NCI-H510A treated with DMSO at 0.1 percent for 48 hours (cell line): ENCODE measurements at regions not wholly inside any gene's neighbourhood (a gene's known extent, or its start where the extent isn't known, plus 50 kb on each side); places are given as distances from the start of the nearest gene placed in this dataset.
A peak's percentile ranks its signal among the peaks of the same experiment; 100 is the strongest.
"Not testable (repeated sequence)": the region's sequence is repeated elsewhere in the genome, so short reads cannot be mapped to it uniquely, and the experiment has no call there.

Experiments
- DNase-seq: peaks from one replicate; lab custom pipeline; 2025; lab: John Stamatoyannopoulos, UW

DNA sequence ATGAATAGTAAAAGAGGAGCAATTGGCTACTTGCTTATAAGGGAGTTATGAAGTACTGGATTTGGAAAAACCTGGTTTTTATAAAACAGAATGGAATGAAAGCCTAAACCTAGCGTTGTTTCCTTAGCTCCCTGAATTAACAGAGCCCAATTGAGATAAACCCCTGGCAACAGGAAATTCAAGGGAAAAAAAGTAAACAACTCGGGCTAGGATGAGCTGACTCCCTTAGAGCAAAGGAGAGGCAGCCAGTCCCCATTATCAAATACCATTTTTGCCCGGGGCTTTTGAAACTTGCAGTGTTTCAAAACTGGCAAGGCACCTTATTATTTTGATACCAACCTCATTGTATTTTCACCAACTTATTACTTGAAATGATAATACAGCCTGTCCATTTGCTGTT, 587.5 kb downstream of the CD109 start:
- no peak for DNase-seq

DNA sequence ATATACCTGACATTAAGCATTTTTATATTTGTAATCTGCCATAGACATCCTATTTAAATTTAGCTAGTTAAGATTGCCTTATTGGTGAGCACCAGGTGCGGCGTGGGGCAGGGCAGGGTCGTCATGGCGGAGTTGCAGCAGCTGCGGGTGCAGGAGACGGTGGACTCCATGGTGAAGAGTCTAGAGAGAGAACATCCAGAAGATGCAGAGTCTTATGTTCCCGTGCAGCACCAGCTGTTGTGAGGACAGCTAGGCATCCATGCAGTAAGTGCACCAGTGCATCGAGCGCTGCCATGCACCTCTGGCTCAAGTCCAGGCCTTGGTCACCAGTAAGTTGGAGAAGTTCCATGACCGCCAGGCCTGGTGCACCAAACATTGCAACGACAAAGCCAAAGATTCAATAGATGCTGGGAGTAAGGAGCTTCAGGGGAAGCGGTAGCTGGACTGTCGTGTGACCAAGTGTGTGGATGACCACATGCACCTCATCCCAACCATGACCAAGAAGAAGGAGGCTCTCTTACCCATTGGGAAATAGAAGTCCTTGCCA, 586.2 kb downstream of the CD109 start:
- no peak for DNase-seq

DNA sequence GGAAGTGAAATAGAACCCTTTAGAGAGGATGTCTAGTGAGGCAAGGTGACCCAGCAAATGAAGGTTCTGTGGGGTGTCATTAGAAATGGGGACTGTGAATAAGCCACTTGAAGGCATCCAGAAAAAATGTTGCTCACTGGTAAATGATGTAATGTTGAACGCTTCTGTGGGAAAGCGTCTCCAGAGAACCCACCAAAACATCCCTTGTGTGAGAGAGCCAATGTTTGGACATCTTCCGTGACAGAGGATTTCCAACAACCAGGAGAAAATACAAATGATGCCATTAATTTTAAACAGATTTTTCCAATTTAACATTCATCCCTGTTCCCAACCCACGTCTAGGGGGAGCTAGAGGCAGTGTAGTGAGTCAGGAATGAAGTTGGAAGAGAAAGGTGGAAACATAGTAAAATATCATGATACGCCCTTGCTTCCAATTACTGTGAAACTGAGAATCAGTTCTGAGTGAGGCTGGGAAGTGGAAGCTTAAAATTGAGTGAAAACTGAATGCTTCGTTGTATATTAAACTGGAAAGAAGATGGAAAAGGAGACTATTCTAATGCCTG, 584.2 kb downstream of the CD109 start:
- DNase-seq = no peak

DNA sequence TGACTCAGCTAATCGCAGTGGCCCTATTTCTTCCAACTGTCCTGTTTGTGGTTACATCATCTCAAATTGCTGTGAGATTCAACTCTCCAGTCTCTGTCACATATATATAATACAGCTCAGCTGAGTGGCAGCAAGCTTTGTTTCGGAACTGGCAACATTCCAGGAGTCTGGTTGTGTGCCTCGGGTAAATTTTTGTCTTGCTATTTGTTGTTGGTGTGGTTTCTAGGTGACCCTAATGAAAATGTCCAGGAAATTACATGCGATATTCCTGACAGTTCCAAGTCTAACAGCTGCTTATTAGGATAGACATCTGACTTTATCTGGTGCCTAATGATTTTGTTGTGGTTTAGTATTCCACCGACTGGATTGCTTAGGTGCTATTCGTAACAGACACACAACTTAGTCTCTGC, 581.8 kb downstream of the CD109 start:
- no peak for DNase-seq

DNA sequence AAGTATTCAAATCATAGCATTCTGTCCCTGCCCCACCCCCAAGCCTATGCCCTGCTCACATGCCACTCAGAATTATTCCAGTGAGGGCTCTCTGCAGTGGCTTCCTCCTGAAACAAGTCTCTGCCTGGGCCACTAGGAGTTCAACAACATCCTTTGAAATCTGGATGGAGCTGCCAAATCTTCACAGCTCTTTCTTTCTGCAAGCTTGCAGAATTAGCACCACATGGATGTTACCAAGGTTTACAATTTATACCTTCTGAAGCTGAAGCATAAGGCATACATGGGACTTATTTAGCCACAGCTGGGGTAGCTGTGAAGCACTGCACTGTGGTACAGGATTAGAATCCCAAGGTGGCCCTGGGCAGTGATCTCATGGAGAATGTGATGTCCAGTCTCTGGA, 577.5 kb downstream of the CD109 start:
- no peak for DNase-seq

DNA sequence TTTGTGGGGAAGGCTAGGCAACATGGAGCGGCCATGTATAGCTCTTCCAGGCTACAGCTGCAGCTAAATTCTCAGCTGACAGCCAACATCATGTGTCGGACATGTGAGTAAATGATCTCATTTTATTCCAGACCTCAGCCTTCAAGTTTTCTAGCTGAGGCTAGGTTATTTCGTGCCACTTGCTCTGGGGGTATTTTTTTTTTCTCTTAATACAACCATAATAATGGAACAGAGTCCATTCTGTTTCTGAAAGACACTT, 573.5 kb downstream of the CD109 start:
- no peak for DNase-seq

DNA sequence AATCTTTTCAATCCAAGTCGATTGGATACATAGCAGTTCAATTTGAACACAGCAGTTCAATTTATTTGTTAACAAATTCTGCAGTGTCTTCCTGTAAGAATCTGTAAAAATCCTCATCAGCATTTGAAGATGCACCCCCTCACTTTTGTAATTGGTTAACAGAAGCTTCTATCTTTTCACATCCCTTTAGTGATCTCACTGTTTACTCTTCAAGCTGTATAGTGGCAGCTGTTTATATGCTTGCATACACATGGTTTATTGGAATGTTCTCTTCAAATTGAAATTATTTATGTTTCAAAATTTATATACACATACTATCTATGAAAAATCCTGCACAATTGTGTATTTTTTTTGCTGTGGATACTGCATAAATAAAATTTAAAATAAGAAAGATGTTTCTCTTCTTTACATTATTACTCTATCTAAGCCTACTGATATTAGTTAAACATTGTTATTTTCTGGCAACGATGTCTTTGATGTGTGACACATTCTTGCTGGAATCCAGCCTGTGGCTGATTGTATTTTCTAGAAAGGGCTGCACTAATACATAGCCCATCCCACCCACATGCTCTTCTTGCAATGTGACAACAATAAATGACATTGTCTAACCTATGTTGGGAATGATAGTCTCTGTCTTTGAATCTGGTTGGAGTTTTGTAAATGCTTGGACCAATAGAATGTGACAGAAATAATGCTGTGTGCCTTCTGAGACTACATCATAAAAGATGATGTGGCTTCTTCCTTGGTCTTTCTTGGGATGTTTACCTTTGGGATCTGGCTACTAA, 573.0 kb downstream of the CD109 start:
- DNase-seq = no peak

DNA sequence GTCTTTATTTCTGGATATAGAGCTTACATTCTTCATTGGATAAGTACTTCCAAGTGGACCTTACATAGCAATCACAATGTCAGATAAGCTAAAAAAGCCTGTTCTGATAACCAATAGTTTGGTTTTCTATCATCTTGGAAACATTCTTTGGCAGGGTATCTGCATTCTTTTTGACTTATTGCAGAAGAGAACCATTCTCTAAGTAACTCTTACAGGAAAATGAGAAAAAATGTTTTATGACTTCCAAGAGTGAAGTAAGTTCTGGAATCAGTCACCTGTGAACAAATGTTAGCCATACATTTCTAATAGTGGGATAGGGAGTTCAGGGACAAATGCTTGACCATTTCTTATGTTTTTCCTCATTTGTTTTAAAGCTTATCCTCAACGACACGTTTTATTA, 564.0 kb downstream of the CD109 start:
- DNase-seq = no peak

DNA sequence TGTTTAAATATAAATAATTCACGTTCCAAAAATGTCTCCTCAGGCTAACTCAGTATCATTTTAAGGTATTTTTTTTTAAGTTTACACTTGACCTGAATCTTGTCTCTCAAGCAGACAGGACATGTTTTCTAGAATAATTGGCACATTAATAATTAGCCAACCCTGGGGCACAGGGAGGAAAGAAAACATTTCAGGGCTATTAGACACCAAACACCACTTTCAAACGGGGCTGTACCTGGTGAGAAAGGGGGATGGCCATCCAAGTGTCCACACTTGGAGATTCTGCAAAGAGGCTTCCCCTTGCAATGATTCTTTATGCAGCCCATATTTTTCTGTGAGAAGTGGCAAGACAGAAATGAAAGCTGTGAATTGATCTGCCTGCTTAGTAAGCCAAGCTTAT, 560.8 kb downstream of the CD109 start:
- DNase-seq = no peak

DNA sequence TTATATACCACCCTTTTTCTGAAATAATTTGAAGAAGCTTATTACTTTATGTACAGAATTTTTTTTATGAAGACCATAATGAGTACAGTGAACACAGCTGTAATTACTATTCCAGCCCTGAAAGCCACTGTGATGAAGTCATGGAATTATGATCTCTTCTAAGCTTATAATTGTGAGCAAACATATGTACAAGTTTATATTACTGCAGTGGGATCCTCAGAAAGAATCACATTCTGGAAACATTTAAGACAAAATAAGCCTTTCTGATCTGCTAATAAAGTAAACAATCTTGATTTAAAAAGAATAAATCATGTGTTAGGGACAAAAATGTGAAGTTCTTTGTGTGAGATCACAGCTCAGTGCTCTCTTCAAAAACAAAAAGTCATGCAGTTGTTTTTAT, 560.4 kb downstream of the CD109 start:
- DNase-seq = no peak

DNA sequence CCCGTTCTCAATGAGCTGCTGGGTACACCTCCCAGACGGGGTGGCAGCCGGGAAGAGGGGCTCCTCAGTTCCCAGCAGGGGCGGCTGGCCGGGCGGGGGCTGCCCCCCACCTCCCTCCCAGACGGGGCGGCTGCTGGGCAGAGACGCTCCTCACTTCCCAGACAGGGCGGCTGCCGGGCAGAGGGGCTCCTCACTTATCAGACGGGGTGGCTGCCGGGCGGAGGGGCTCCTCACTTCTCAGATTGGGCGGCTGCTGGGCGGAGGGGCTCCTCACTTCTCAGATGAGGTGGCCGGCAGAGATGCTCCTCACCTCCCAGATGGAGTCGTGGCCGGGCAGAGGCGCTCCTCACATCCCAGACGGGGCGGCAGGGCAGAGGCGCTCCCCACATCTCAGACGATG, 559.0 kb downstream of the CD109 start:
- not testable (repeated sequence) for DNase-seq

DNA sequence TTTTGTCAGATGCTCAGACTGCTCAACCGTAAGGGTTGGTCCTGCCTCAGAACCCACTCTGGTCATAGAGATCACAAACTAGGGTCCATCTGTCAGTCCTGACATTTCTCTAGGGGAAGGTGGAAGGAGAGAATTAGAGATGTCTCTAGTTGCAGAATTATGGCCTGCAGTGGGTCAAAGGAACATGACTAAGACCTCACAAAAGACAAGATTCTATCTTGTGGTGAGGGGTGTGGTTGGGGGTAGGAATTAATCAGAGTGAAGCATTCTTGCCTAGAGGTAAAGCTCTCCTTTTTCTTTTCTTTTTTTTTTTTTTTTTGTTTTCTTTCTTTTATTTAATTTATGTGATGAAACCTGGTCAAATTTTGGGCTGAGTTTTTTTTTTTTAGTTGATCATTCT, 558.1 kb downstream of the CD109 start:
- DNase-seq = not testable (repeated sequence)

DNA sequence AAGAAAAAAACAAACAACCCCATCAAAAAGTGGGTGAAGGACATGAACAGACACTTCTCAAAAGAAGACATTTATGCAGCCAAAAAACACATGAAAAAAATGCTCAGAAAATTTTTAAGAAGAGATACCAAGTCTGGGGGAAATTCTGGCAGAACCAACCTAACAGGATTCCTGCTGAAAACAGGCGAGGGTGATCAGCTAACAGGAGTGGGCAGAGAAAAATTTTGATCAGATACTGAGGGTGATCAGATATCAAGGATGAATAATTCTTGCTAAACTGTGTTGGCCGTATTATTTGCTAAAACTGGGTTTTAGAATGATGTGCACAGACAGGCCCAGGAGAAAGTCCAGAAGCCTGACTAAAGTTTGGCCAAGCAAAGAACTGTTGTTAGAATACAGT, 557.3 kb downstream of the CD109 start:
- DNase-seq = no peak

DNA sequence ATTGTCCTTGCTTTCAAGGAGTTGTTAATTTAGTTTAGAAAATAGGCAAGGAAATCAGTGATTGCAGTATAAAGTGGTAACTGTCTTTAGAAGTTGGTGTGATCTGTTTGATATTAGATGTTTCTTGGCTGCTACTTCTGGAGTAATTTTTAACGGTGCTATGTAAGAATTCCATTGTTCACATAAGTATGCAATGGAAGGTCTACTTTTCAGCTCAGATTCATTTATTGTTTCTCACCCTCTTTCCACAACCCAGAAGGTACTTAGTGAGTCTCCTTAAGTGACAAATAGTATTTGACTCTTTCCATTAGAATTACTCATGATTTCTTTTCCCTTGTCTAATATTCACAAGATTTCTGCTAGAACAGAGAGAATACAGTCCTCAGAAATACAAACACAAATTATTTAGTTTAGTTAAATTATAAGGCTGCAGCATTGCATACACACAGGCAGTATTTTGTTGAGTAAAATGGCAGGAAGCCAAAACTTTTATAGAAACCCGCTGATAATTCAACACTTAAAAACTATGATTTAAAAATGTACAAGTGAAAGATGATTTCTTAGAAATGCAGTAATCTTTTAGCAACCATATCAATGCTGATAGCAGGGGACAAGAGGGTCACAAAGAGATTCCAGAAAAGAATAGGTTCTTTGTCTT, 554.3 kb downstream of the CD109 start:
- no peak for DNase-seq

DNA sequence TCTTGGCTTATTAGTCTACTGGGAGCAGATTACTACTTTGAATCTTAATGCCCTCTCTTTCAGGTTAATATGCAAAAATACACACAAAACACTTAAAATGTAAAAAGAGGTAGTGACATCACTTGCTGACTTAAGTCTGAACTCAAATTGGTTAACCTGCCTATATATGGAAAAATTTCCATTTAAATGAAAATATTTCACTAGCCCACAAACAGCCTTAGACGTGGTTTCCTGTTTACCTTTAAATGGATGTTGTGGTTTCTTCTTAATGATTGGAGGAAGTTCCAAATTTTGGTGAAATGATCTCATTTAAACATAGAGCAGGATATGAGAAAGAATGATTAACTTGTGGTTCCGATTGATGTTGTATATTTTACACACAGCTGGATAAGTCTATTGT, 553.7 kb downstream of the CD109 start:
- DNase-seq = no peak

DNA sequence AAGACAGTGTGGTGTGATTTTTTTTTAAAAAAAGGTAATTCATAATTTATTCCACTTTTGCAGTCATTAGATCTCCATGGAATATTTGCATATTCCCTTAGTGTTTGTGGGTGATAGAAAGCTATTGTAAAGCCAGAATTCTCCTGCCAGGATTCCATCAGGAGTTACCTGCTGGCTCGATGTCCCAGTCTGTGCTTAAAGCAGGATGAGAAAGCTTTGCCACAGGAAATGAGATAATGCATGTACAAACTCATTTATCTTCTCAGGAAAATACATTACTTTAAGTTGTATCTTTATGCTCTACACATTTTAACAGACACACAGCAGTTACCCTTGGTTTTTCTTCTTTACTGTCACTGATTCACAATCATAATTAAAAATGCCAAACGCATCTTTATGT, 553.0 kb downstream of the CD109 start:
- DNase-seq = no peak

DNA sequence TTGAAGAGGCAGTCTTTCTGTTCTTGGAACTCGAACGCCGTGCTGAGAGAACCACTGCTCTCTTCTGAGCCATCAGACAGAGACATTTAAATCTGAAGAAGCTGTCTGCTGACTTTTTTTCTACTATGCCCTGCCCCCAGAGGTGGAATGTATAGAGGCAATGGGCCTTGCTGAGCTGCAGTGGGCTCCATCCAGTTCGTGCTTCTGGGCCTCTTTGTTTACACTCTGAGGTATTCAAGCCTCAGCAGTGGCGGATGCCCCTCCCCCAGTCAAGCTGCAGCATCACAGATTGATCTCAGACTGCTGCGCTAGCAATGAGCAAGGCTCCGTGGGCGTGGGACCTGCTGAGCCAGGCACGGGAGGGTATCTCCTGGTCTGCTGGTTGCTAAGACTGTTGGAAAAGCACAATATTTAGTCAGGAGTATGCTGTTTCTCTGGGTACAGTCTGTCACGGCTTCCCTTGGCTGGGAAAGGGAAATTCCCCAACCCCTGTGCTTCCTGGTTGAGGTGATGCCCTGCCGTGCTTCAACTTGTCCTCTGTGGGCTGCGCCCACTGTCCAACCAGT, 526.8 kb downstream of the CD109 start:
- DNase-seq = no peak

DNA sequence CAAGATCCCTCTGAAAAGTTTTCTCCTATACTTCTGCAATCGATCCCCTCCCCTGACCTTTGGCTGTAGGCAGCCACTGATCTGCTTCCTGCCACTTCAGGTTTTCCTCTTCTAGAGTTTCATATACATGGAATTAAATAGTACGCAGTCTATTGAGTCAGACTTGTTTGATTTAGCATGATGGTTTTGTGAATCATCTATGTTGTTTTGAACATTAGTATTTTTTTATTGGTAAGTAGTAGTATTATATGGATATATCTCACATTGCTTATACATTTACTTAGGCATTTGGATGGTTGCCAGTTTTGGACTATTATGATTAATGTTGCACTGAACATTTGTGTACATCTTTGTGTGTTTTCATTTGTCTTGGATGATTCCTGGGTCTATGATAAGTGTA, 518.0 kb downstream of the CD109 start:
- peak; percentile 13 for DNase-seq

DNA sequence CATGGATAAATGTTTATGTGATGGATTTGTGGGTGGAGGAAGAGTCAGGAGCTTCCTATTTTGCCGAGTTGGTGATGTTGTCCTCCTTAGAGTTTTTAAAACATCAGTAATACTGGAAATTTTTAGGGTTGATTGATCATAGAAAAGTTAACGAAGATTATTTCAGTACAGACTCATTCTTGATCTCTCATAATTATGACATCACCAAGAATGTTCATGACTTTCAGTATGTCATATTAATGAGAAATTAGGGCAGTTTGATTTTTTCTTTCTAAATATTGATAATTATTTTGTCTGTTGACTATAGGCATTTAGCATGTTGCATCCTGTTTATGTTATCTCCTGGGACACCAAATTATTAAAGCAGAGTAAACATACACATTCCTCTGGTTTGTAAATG, 512.2 kb downstream of the CD109 start:
- no peak for DNase-seq

DNA sequence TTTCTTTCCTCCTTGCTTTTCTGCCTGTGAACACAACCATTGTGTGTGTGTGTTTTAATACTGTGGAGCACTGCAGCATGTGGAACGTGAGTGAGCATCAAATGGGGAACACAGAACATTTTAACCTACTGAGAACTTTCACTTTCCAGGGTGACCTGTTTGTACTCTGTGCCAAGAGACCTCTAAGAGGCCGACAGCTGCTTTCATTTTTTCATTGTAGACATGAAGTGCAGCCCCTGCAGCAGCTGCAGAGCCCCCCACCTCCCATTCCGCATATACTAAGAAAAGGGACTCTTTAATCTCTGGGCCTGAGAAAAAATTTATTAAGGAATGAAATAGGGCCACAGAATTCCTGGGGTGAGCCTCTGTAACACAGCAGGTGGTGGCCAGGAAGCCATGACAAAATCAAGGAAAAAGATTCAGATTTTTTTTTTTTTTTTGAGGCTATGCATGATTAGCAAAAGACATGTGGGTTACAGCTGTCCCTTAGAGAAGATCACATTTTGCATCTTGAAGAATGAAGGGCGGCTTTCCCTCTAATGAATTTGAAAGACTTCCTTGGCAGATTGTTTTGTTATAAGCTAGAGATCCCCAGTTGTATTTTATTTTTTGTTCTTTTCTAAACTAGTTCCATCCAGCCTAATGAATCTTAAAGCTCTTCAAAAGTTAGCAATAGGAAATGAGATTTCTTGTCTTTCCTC, 503.4 kb downstream of the CD109 start:
- DNase-seq = no peak

DNA sequence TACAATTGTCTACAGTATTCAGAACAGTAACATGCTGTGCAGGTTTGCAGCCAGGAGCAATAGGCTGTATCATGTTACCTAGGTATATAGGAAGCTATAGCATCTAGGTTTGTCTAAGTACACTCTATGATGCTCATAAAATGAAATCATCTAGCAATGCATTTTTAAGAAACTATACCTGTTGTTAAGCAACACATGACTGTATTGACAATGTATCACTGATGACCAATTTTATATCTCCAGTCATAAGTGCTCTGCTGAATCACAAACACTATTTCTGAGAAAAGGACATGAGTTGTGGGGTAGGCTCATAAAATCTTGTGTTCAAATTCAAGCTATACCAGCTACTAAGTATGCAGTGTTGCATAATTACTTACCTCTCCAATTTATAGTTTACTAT, 501.3 kb downstream of the CD109 start:
- no peak for DNase-seq

DNA sequence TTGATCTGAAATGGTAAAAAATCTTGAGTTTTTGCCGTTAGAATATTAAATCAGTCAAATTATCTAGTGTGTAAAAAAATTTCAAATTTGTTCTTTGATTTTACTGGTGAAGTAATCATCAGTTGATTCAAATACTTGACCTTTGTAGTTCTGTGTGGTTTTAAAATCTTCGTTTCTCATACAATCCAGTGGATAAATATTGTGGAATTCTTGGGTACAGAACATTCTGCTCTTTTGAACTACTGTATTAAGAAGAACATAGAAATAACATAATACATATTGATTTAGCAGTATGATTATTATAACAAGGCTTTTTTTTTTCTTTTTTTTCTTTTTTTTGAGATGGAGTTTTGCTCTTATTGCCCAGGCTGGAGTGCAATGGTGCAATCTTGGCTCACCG, 491.8 kb downstream of the CD109 start:
- no peak for DNase-seq

DNA sequence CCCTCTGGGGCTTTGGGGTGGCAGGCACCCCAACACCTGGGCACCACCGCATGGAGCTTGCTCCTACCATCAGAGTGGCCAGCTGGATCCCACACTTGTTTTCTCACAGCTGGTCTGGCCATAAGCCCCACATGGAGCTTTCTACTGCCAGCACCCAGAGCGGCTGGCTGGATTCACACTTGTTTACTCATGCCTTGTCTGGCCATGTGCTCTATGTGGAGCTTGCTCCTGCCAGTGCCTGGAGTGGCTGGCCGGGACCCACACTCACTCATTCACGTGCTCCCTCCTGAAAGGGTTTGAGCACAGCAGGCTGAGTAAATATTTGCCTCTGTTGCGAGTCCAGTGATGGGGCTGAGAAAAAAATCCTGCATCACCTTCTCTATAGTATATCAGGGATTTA, 487.0 kb downstream of the CD109 start:
- peak; percentile 62 for DNase-seq
